Peyer's patch (tissue), 4 donors: ENCODE measurements at regions not wholly inside any gene's neighbourhood (a gene's known extent, or its start where the extent isn't known, plus 50 kb on each side); places are given as distances from the start of the nearest gene placed in this dataset.

ENCODE experiments used
- CTCF ChIP-seq, 6 experiments: fragments of 450-650 bp in 4 of 6; fragments of 200-600 bp in 2 of 6; sonication (generic) in 1 of 6; IDR thresholded peaks; one replicate each; pipeline ENCODE4 v1.5.1; 2017 to 2019; ENCODE audit warnings: antibody characterized with exemption in 6 of 6, mild to moderate bottlenecking in 3 of 6, moderate library complexity in 1 of 6
- POLR2A ChIP-seq, 2 donors: fragments of 450-650 bp; IDR thresholded peaks; one replicate each; pipeline ENCODE4 v1.5.1; 2017; ENCODE audit warnings: antibody characterized with exemption in 2 of 2, mild to moderate bottlenecking in 2 of 2, moderate library complexity in 2 of 2

GRCh38 chr5:68406767-68407241 lies 191.2 kb downstream of the PIK3R1 start:
- TF ChIP-seq CTCF (IDR thresholded peaks at IDR 0.05) (no peak), POLR2A (IDR thresholded peaks at IDR 0.05) (no peak)
